ENCODE measurements at regions not wholly inside any gene's neighbourhood (a gene's known extent, or its start where the extent isn't known, plus 50 kb on each side); places are given as distances from the start of the nearest gene placed in this dataset.

DNA sequence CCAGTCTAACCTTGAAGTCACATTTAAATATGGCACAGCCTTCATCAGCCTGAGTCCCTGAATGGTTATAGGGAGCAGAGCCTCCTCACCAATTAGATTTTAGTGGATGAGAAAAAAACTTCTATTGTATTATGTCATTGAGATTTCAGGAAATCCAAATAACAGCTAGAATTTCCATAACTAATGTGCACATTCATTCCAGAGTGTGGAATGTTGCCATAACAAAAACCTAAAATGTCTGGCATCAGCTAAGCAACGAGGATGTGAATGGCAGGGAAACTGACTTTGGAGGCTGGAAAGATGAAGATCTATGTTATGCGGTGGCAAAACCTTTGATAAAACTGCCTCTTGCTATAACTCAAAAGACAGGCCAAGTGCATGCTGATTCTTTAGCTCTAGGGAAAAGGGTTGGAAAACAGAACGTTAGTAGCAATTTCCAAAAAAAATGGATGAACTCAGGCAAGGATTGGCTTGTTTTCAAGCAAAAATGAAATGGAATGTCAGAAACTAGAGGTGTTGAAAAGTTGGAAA is 91.3 kb upstream of the NFIB start:
- no peaks in the 10 kb centered on the region for H3K9me3 ChIP-seq
- H3K4me1 ChIP-seq = no peaks in the 10 kb centered on the region
- no peak for DNase-seq (ENCODE audit: low spot score in 2 of 2)
- H3K27me3 ChIP-seq (ENCODE audit: low read depth) = no peaks in the 10 kb centered on the region
- H3K36me3 ChIP-seq (replicated peaks) = no peaks in the 10 kb centered on the region
- no peak overlapping the region for H3K4me3 ChIP-seq
- in situ Hi-C loops (cut with MboI; ENCODE audit: low sequenced_read_pairs) = no loop called here

DNA sequence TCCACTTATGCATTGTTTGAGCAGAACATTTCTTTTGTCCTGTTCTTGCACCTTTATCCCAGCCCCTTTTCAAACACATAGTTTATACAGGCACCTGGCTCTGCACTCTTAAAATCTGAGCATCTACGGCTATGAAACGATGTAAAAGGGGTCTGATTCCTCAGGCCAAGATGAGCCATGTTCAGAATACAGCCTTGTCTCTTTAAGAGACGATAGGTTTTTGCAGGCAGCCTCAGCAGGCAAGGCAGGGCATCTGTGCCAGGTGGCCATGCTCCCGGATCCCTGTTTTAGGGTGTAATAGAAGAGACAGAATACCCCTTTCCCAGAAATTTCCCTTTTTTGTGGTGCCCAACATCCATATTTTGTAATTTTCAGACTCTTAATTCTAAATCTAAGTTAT is 89.1 kb upstream of the NFIB start:
- Histone ChIP-seq H3K9me3 (no peaks in the 10 kb centered on the region), H3K4me1 (no peaks in the 10 kb centered on the region), H3K4me3 (no peak overlapping the region), H3K36me3 (replicated peaks) (no peaks in the 10 kb centered on the region), H3K27me3 (ENCODE audit: low read depth) (no peaks in the 10 kb centered on the region)
- DNase-seq (ENCODE audit: low spot score in 2 of 2) = no peak
- in situ Hi-C loops (cut with MboI; ENCODE audit: low sequenced_read_pairs) = no loop called here

- Histone ChIP-seq H3K4me1 (no peaks in the 10 kb centered on the region), H3K9me3 (no peaks in the 10 kb centered on the region), H3K4me3 (no peak overlapping the region), H3K27me3 (ENCODE audit: low read depth) (no peaks in the 10 kb centered on the region), H3K36me3 (replicated peaks) (no peaks in the 10 kb centered on the region)
- in situ Hi-C loops (cut with MboI; ENCODE audit: low sequenced_read_pairs) = no loop called here
- DNase-seq (ENCODE audit: low spot score in 2 of 2) = no peak
Measured at GRCh38 chr9:14402583-14402982, 88.6 kb upstream of the NFIB start.

DNA sequence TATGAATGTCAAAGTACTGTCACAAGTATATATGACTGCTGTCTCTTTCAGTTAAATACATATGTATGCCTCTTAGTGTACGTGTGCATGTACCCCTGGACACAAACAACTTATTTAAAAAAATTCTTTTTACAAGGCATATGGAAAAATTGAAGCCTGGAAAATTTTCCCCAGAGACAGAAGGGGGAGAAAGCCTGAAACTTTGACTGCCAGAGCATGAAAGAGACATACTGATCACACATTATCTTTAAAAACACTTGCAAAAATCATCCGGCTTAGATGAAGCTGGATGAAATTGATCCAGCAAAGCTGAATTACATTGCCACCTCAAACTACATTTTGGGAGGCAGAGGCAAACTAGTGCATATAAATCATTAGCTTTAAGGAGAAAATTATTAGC is 88.0 kb upstream of the NFIB start:
- no peaks in the 10 kb centered on the region for H3K4me1 ChIP-seq
- no peak for DNase-seq (ENCODE audit: low spot score in 2 of 2)
- in situ Hi-C loops (cut with MboI; ENCODE audit: low sequenced_read_pairs) = no loop called here
- H3K27me3 ChIP-seq (ENCODE audit: low read depth) = no peaks in the 10 kb centered on the region
- H3K36me3 ChIP-seq (replicated peaks) = no peaks in the 10 kb centered on the region
- no peaks in the 10 kb centered on the region for H3K9me3 ChIP-seq
- H3K4me3 ChIP-seq = no peak overlapping the region

DNA sequence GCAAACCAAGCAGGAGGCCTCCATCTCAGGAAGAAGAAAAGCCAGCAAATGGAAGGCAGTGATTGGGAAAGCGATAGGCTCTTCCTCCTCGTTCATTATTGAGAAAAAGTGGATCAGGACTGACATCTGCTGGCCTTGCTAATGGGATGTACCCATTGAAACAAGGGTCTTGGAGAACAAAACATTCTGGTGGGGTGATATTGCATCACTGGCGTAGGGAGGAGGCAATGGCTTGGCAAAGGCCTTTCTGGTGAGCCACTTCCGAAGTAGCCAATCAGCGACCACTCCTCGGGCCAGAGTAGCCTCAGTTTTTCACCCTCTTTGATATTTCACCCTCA is 86.7 kb upstream of the NFIB start:
- peak in 1 of 2 experiments; percentile 37 for DNase-seq (ENCODE audit: low spot score in 2 of 2)
- H3K27me3 ChIP-seq (ENCODE audit: low read depth) = no peaks in the 10 kb centered on the region
- no peaks in the 10 kb centered on the region for H3K36me3 ChIP-seq (replicated peaks)
- H3K9me3 ChIP-seq = no peaks in the 10 kb centered on the region
- in situ Hi-C loops (cut with MboI; ENCODE audit: low sequenced_read_pairs) = no loop called here
- H3K4me3 ChIP-seq = no peak overlapping the region
- H3K4me1 ChIP-seq = no peaks in the 10 kb centered on the region

- in situ Hi-C loops (cut with MboI; ENCODE audit: low sequenced_read_pairs) = no loop called here
- Histone ChIP-seq H3K36me3 (replicated peaks) (no peaks in the 10 kb centered on the region), H3K27me3 (ENCODE audit: low read depth) (no peaks in the 10 kb centered on the region), H3K9me3 (no peaks in the 10 kb centered on the region), H3K4me3 (no peak overlapping the region), H3K4me1 (no peaks in the 10 kb centered on the region)
- no peak for DNase-seq (ENCODE audit: low spot score in 2 of 2)
Measured at GRCh38 chr9:14399756-14400657, 86.1 kb upstream of the NFIB start.

GRCh38 chr9:14398473-14398872 is 84.5 kb upstream of the NFIB start:
- H3K27me3 ChIP-seq (ENCODE audit: low read depth) = no peaks in the 10 kb centered on the region
- H3K9me3 ChIP-seq = no peaks in the 10 kb centered on the region
- no peak overlapping the region for H3K4me3 ChIP-seq
- no peak for DNase-seq (ENCODE audit: low spot score in 2 of 2)
- no peaks in the 10 kb centered on the region for H3K36me3 ChIP-seq (replicated peaks)
- no peaks in the 10 kb centered on the region for H3K4me1 ChIP-seq
- in situ Hi-C loops (cut with MboI; ENCODE audit: low sequenced_read_pairs) = no loop called here

DNA sequence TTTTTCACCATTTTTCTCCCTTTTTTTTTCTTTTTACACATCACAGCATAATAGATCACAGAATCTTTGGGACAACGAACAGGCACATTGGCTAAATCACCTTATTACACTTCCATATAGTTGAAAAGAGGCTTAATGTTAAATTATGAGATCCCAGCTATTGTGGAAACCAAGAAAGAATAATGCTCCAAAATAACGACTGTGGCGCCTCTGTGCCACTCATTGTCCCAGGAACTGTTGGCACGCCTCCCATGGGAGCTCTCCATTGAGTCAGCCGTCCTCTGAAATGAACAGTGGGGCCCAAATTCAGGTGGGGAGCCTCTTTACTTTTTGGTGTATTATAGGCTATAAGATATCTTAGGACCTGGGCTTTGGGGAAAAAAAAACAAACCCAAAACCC is 82.2 kb upstream of the NFIB start:
- no peaks in the 10 kb centered on the region for H3K36me3 ChIP-seq (replicated peaks)
- H3K4me1 ChIP-seq = no peaks in the 10 kb centered on the region
- H3K9me3 ChIP-seq = no peaks in the 10 kb centered on the region
- H3K27me3 ChIP-seq (ENCODE audit: low read depth) = no peaks in the 10 kb centered on the region
- H3K4me3 ChIP-seq = no peak overlapping the region
- no peak for DNase-seq (ENCODE audit: low spot score in 2 of 2)
- in situ Hi-C loops (cut with MboI; ENCODE audit: low sequenced_read_pairs) = no loop called here

GRCh38 chr9:14395317-14396082 is 81.6 kb upstream of the NFIB start:
- no peaks in the 10 kb centered on the region for H3K9me3 ChIP-seq
- no peaks in the 10 kb centered on the region for H3K4me1 ChIP-seq
- no peak for DNase-seq (ENCODE audit: low spot score in 2 of 2)
- no peaks in the 10 kb centered on the region for H3K27me3 ChIP-seq (ENCODE audit: low read depth)
- H3K36me3 ChIP-seq (replicated peaks) = no peaks in the 10 kb centered on the region
- H3K4me3 ChIP-seq = no peak overlapping the region
- in situ Hi-C loops (cut with MboI; ENCODE audit: low sequenced_read_pairs) = no loop called here

- no peaks in the 10 kb centered on the region for H3K9me3 ChIP-seq
- no peak for DNase-seq (ENCODE audit: low spot score in 2 of 2)
- H3K4me3 ChIP-seq = no peak overlapping the region
- no peaks in the 10 kb centered on the region for H3K36me3 ChIP-seq (replicated peaks)
- H3K27me3 ChIP-seq (ENCODE audit: low read depth) = no peaks in the 10 kb centered on the region
- in situ Hi-C loops (cut with MboI; ENCODE audit: low sequenced_read_pairs) = no loop called here
- no peaks in the 10 kb centered on the region for H3K4me1 ChIP-seq
Measured at GRCh38 chr9:14393418-14393817, 79.5 kb upstream of the NFIB start.

DNA sequence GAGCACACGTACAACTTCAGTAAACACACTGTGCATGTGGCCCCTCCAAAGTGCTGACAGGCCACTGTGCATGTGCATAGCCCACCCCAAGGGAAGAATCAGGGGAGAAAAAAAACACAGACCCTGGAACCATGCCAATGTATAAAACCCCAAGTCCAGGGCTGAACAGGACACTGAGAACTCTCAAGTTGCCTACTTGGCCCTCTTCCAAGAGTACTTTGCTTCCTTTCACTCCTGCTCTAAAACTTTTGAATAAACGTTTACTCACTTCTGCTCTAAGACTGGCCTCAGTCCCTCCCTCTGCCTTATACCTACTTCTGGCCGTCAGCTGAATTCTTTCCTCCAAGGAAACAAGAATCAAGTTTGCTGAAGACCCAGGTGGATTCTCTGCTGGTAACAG is 77.7 kb upstream of the NFIB start:
- H3K27me3 ChIP-seq (ENCODE audit: low read depth) = no peaks in the 10 kb centered on the region
- no peak overlapping the region for H3K4me3 ChIP-seq
- no peaks in the 10 kb centered on the region for H3K9me3 ChIP-seq
- no peak for DNase-seq (ENCODE audit: low spot score in 2 of 2)
- in situ Hi-C loops (cut with MboI; ENCODE audit: low sequenced_read_pairs) = no loop called here
- H3K4me1 ChIP-seq = no peaks in the 10 kb centered on the region
- no peaks in the 10 kb centered on the region for H3K36me3 ChIP-seq (replicated peaks)

GRCh38 chr9:14389657-14390056 is 75.7 kb upstream of the NFIB start:
- no peak overlapping the region for H3K4me3 ChIP-seq
- H3K27me3 ChIP-seq (ENCODE audit: low read depth) = no peaks in the 10 kb centered on the region
- H3K9me3 ChIP-seq = no peaks in the 10 kb centered on the region
- no peak for DNase-seq (ENCODE audit: low spot score in 2 of 2)
- in situ Hi-C loops (cut with MboI; ENCODE audit: low sequenced_read_pairs) = no loop called here
- H3K4me1 ChIP-seq = no peaks in the 10 kb centered on the region
- no peaks in the 10 kb centered on the region for H3K36me3 ChIP-seq (replicated peaks)

DNA sequence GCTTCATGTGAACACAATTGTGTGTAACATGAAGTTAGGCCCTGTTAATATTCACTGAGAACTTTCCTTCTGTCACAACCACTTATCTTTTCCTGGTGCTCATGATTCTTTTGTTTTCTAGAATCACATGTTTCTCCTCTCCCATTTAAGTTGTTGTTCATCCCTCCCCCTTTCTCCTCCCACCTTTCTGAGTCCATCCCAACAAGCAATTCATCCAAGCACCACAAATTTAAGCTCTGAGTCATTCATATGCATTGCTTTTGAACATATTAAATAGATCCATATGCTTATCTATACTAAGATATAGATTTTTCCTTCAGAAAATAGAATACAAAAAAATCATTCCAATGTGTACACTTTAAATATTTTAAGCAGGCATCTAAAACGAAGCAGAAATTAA is 75.2 kb upstream of the NFIB start:
- no peak for DNase-seq (ENCODE audit: low spot score in 2 of 2)
- Histone ChIP-seq H3K36me3 (replicated peaks) (no peaks in the 10 kb centered on the region), H3K27me3 (ENCODE audit: low read depth) (no peaks in the 10 kb centered on the region), H3K4me1 (no peaks in the 10 kb centered on the region), H3K9me3 (no peaks in the 10 kb centered on the region), H3K4me3 (no peak overlapping the region)
- in situ Hi-C loops (cut with MboI; ENCODE audit: low sequenced_read_pairs) = no loop called here

DNA sequence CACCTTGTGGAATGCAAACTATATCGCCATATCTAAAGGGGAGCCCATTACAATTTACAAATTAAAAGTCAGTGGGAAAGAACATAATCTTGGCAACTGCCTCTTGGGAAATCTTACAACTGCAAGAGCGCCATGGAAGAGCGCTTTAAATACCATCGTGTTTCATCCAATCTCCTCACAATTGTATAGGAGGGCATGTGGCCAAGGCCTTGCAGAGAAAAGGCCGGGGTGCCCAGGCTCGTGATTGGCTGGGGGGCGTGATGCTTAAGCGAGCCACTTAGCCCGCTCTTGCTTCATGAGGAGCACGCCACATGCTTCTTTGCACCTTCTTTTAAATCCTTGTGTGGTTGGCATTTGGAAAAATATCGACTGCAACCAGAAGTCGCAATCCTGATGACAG is 69.8 kb upstream of the NFIB start:
- H3K4me1 ChIP-seq = no peaks in the 10 kb centered on the region
- no peaks in the 10 kb centered on the region for H3K36me3 ChIP-seq (replicated peaks)
- H3K4me3 ChIP-seq = no peak overlapping the region
- H3K9me3 ChIP-seq = no peaks in the 10 kb centered on the region
- in situ Hi-C loops (cut with MboI; ENCODE audit: low sequenced_read_pairs) = no loop called here
- no peaks in the 10 kb centered on the region for H3K27me3 ChIP-seq (ENCODE audit: low read depth)
- no peak for DNase-seq (ENCODE audit: low spot score in 2 of 2)

Data from HAP-1 (cell line).